GM23338 (cell line): ENCODE measurements at regions not wholly inside any gene's neighbourhood (a gene's known extent, or its start where the extent isn't known, plus 50 kb on each side); places are given as distances from the start of the nearest gene placed in this dataset.

ENCODE experiments used
- ATAC-seq: fragments of 200-7000 bp; cut with Tn5 transposase; 3 replicates; pipeline ENCODE4 v1.9.1; 2020
- DNase-seq: peaks from one replicate; pipeline ENCODE4 v3.0.0-alpha.2; 2015; ENCODE audit warnings: low spot score
- H2AFZ ChIP-seq: fragments of 200-600 bp; sonication (generic); 2 replicates; pipeline ENCODE4 v1.8.0; 2016; ENCODE audit warnings: antibody characterized with exemption, mild to moderate bottlenecking, moderate library complexity
- H3F3A ChIP-seq: fragments of 200-600 bp; sonication (generic); replicated peaks from 2 replicates; pipeline ENCODE4 v1.8.0; 2017; ENCODE audit warnings: antibody characterized with exemption, mixed run types, low read depth
- H3K27ac ChIP-seq: fragments of 200-600 bp; sonication (generic); 2 replicates; pipeline ENCODE4 v1.6.1; 2016; ENCODE audit warnings: low read depth
- H3K27me3 ChIP-seq: fragments of 200-600 bp; sonication (generic); 2 replicates; pipeline ENCODE4 v1.8.0; 2016; ENCODE audit warnings: mild to moderate bottlenecking, mixed run types, moderate library complexity; ENCODE audit not compliant: insufficient read depth
- H3K36me3 ChIP-seq: fragments of 200-600 bp; sonication (generic); 2 replicates; pipeline ENCODE4 v1.8.0; 2016; ENCODE audit warnings: mild to moderate bottlenecking; ENCODE audit not compliant: insufficient read depth
- H3K4me1 ChIP-seq: fragments of 200-600 bp; sonication (generic); 2 replicates; pipeline ENCODE4 v1.8.0; 2016; ENCODE audit warnings: mild to moderate bottlenecking, moderate library complexity; ENCODE audit not compliant: insufficient read depth
- H3K4me2 ChIP-seq: fragments of 200-600 bp; sonication (generic); 2 replicates; pipeline ENCODE4 v1.7.1; 2017; ENCODE audit warnings: mixed run types
- H3K4me3 ChIP-seq: fragments of 200-600 bp; sonication (generic); 2 replicates; pipeline ENCODE4 v1.6.1; 2016; ENCODE audit warnings: mixed run types
- H3K79me2 ChIP-seq: fragments of 200-600 bp; sonication (generic); replicated peaks from 2 replicates; pipeline ENCODE4 v1.8.0; 2017; ENCODE audit warnings: mild to moderate bottlenecking; ENCODE audit not compliant: insufficient read depth
- H3K9me2 ChIP-seq: fragments of 200-600 bp; sonication (generic); 2 replicates; pipeline ENCODE4 v1.8.0; 2017; ENCODE audit not compliant: insufficient read depth
- H4K20me1 ChIP-seq: fragments of 200-600 bp; sonication (generic); replicated peaks from 2 replicates; pipeline ENCODE4 v1.8.0; 2017; ENCODE audit warnings: mild to moderate bottlenecking; ENCODE audit not compliant: insufficient read depth
- H3K27ac Mint-ChIP-seq: 2 replicates; pipeline ENCODE4 v1.8.0; 2020; ENCODE audit warnings: inconsistent platforms, mild to moderate bottlenecking, moderate library complexity, mixed read lengths
- H3K27me3 Mint-ChIP-seq: 3 replicates; pipeline ENCODE4 v1.8.0; 2022; ENCODE audit warnings: low read depth, mild to moderate bottlenecking, moderate library complexity, mixed read lengths, inconsistent platforms; ENCODE audit not compliant: insufficient read depth, poor library complexity
- H3K36me3 Mint-ChIP-seq: 3 replicates; pipeline ENCODE4 v1.8.0; 2021; ENCODE audit warnings: low read depth, mild to moderate bottlenecking, inconsistent platforms, moderate library complexity, mixed read lengths
- H3K4me1 Mint-ChIP-seq: 3 replicates; pipeline ENCODE4 v1.8.0; 2020; ENCODE audit warnings: mild to moderate bottlenecking, inconsistent platforms, mixed read lengths
- H3K4me3 Mint-ChIP-seq: 3 replicates; pipeline ENCODE4 v1.8.0; 2021; ENCODE audit warnings: moderate library complexity, mild to moderate bottlenecking, inconsistent platforms, mixed read lengths
- H3K9me3 Mint-ChIP-seq: 3 replicates; pipeline ENCODE4 v1.8.0; 2020; ENCODE audit warnings: moderate library complexity, mild to moderate bottlenecking, inconsistent platforms, mixed read lengths
- CREB1 ChIP-seq: fragments of 250-450 bp; sonication (Bioruptor Pico); IDR thresholded peaks from 2 replicates; pipeline ENCODE4 v1.5.0; 2020; ENCODE audit warnings: low read depth, mild to moderate bottlenecking, moderate library complexity
- CTCF ChIP-seq, 2 experiments: fragments of 200-600 bp in 1 of 2; sonication (generic) in 1 of 2; conservative IDR thresholded peaks; 2 replicates each; pipeline versions ENCODE4 v1.5.1 to v1.6.1; 2016 to 2017; ENCODE audit warnings: antibody characterized with exemption in 2 of 2, low read depth in 2 of 2, mild to moderate bottlenecking in 2 of 2, moderate library complexity in 1 of 2
- ETS1 ChIP-seq: IDR thresholded peaks from 2 replicates; pipeline ENCODE4 v1.6.1; 2016; ENCODE audit warnings: antibody characterized with exemption
- EZH2 ChIP-seq: fragments of 200-600 bp; sonication (generic); IDR thresholded peaks from one replicate; pipeline ENCODE4 v1.8.0; 2017; ENCODE audit warnings: antibody characterized with exemption, mild to moderate bottlenecking, low read depth; ENCODE audit not compliant: unreplicated experiment
- EZH2phosphoT487 ChIP-seq: fragments of 200-600 bp; sonication (generic); IDR thresholded peaks from one replicate; pipeline ENCODE4 v1.8.1; 2018; ENCODE audit warnings: antibody characterized with exemption; ENCODE audit not compliant: unreplicated experiment
- NANOG ChIP-seq: IDR thresholded peaks from 2 replicates; pipeline ENCODE4 v1.6.1; 2016; ENCODE audit warnings: antibody characterized with exemption, borderline replicate concordance
- POLR2AphosphoS5 ChIP-seq: IDR thresholded peaks from 2 replicates; pipeline ENCODE4 v1.6.1; 2016; ENCODE audit warnings: antibody characterized with exemption, low read depth
- REST ChIP-seq: IDR thresholded peaks from one replicate; pipeline ENCODE4 v1.6.1; 2018; ENCODE audit warnings: antibody characterized with exemption; ENCODE audit not compliant: unreplicated experiment
- ZNF114 ChIP-seq: fragments of 250-450 bp; sonication (Bioruptor Pico); IDR thresholded peaks from 2 replicates; pipeline ENCODE4 v1.5.0; 2020; ENCODE audit warnings: mild to moderate bottlenecking, moderate library complexity

- no peak for TF ChIP-seq ZNF114
- no peak for TF ChIP-seq EZH2
- Histone ChIP-seq H4K20me1 (no peaks in the 10 kb centered on the region), H3F3A (no peaks in the 10 kb centered on the region), H3K9me2 (no peaks in the 10 kb centered on the region), H3K36me3 (no peaks in the 10 kb centered on the region), H3K27ac (no peak overlapping the region), H3K79me2 (no peaks in the 10 kb centered on the region), H3K4me3 (no peak overlapping the region), H2AFZ (no peak overlapping the region), H3K27me3 (no peaks in the 10 kb centered on the region), H3K4me1 (peaks cover 27% of the 10 kb centered on the region), H3K4me2 (no peak overlapping the region)
- peaks cover 26% of the 10 kb centered on the region for H3K4me1 Mint-ChIP-seq
- H3K36me3 Mint-ChIP-seq, result no peaks in the 10 kb centered on the region
- H3K9me3 Mint-ChIP-seq, result no peaks in the 10 kb centered on the region
- DNase-seq (no peak), ATAC-seq (no peak)
- H3K4me3 Mint-ChIP-seq, result no peak overlapping the region
- H3K27me3 Mint-ChIP-seq, result no peaks in the 10 kb centered on the region
- H3K27ac Mint-ChIP-seq, result no peak overlapping the region
These were observed 176.0 kb downstream of the ZNF608 start for GRCh38 chr5:124570285-124571035.

DNA sequence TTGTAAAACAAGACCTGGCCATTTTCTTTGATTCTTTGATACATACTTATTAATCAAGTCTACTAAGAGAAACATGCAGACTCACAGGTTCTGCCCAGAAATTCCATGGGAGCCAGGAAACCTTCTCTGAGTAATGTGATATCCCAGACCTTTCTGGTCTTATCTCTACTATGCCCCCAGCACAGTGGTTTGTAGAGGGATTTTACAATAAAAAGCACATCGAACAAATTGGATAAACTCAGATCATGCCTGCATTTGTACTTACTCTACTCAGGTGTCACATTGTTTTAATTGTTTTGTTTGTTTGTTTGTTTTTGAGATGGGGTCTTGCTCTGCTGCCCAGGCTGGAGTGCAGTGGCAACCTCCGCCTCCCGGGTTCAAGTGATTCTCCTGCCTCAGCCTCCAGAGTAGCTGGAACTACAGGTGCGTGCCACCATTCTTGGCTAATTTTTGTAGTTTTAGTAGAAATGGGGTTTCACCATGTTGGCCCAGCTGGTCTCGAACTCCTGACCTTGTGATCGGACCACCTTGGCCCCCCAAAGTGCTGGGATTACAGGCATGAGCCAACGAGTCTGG, 179.5 kb downstream of the ZNF608 start:
- Mint-ChIP-seq H3K9me3 (no peaks in the 10 kb centered on the region), H3K27me3 (peaks cover 2% of the 10 kb centered on the region), H3K27ac (no peak overlapping the region), H3K4me1 (no peaks in the 10 kb centered on the region), H3K36me3 (no peaks in the 10 kb centered on the region), H3K4me3 (no peak overlapping the region)
- no peaks in the 10 kb centered on the region for H3F3A ChIP-seq
- no peak for DNase-seq
- H3K79me2 ChIP-seq, result no peaks in the 10 kb centered on the region
- no peaks in the 10 kb centered on the region for H3K36me3 ChIP-seq
- no peaks in the 10 kb centered on the region for H3K4me1 ChIP-seq
- no peaks in the 10 kb centered on the region for H3K9me2 ChIP-seq
- H2AFZ ChIP-seq, result no peak overlapping the region
- no peak overlapping the region for H3K4me3 ChIP-seq
- no peak for ATAC-seq
- no peaks in the 10 kb centered on the region for H4K20me1 ChIP-seq
- TF ChIP-seq CREB1 (no peak), CTCF (conservative IDR thresholded peaks at IDR 0.05; ENCODE audit: low read depth in 2 of 2) (no peak), ZNF114 (no peak), EZH2phosphoT487 (no peak), ETS1 (no peak)
- H3K27me3 ChIP-seq, result no peaks in the 10 kb centered on the region
- no peak overlapping the region for H3K4me2 ChIP-seq
- no peak overlapping the region for H3K27ac ChIP-seq

GRCh38 chr5:124561451-124561850, 185.0 kb downstream of the ZNF608 start:
- Mint-ChIP-seq H3K36me3 (peaks cover 4% of the 10 kb centered on the region; the same call in 1 of the 3 replicates), H3K27me3 (peaks cover 3% of the 10 kb centered on the region), H3K9me3 (no peaks in the 10 kb centered on the region), H3K4me3 (no peak overlapping the region), H3K4me1 (no peaks in the 10 kb centered on the region), H3K27ac (no peak overlapping the region)
- H3K36me3 ChIP-seq, result no peaks in the 10 kb centered on the region
- H3K4me2 ChIP-seq, result no peak overlapping the region
- DNase-seq (no peak), ATAC-seq (no peak)
- no peak overlapping the region for H2AFZ ChIP-seq
- no peaks in the 10 kb centered on the region for H3K9me2 ChIP-seq
- H3K4me1 ChIP-seq, result no peaks in the 10 kb centered on the region
- no peaks in the 10 kb centered on the region for H3K27me3 ChIP-seq
- H3K27ac ChIP-seq, result no peak overlapping the region
- no peaks in the 10 kb centered on the region for H3F3A ChIP-seq
- no peak overlapping the region for H3K4me3 ChIP-seq
- no peaks in the 10 kb centered on the region for H3K79me2 ChIP-seq
- H4K20me1 ChIP-seq, result no peaks in the 10 kb centered on the region
- TF ChIP-seq CREB1 (no peak), REST (no peak), NANOG (no peak), ETS1 (no peak), POLR2AphosphoS5 (no peak), EZH2 (no peak)
